H1 (cell line): ENCODE measurements at regions not wholly inside any gene's neighbourhood (a gene's known extent, or its start where the extent isn't known, plus 50 kb on each side); places are given as distances from the start of the nearest gene placed in this dataset.

ENCODE experiments used
- CTCF ChIA-PET: fragments of 300-600 bp; sonication (Branson Sonifier 250); formaldehyde crosslinking; loops from one replicate; lab custom pipeline; 2021; ENCODE audit not compliant: partially characterized antibody; lab: Charles Lee
- POLR2A ChIA-PET: fragments of 300-600 bp; sonication (Branson Sonifier 250); formaldehyde crosslinking; loops from one replicate; lab custom pipeline; 2021; ENCODE audit warnings: inconsistent platforms; ENCODE audit not compliant: partially characterized antibody; lab: Charles Lee
- DNase-seq, 2 experiments: peaks; one replicate each; pipeline versions ENCODE4 v3.0.0 to v3.0.0-alpha.2; 2010 to 2022; ENCODE audit warnings: low spot score in 2 of 2, low read depth in 1 of 2, mixed read lengths in 1 of 2
- FAIRE-seq: peaks from 2 replicates; lab custom pipeline; 2011; peaks lifted over from hg19 to GRCh38; lab: Jason Lieb, UNC
- H2AFZ ChIP-seq: 2 replicates; pipeline ENCODE4 v1.8.1; 2012; ENCODE audit warnings: low read length, inconsistent platforms
- H2AK5ac ChIP-seq: 2 replicates; pipeline ENCODE4 v1.6.1; 2013; ENCODE audit warnings: low read depth, low read length
- H2BK120ac ChIP-seq: replicated peaks from 2 replicates; pipeline ENCODE3; 2013; ENCODE audit warnings: low read depth, low read length, inconsistent platforms
- H2BK12ac ChIP-seq: 2 replicates; pipeline ENCODE4 v1.6.1; 2013; ENCODE audit warnings: low read depth, low read length
- H2BK15ac ChIP-seq: 2 replicates; pipeline ENCODE4 v1.6.1; 2013; ENCODE audit warnings: low read length
- H2BK20ac ChIP-seq: 2 replicates; pipeline ENCODE4 v1.6.1; 2013; ENCODE audit warnings: low read length
- H2BK5ac ChIP-seq: 2 replicates; pipeline ENCODE4 v1.6.1; 2013; ENCODE audit warnings: low read depth, low read length
- H3K14ac ChIP-seq: 2 replicates; pipeline ENCODE4 v1.6.1; 2013; ENCODE audit warnings: inconsistent platforms; ENCODE audit not compliant: insufficient read length
- H3K18ac ChIP-seq: 2 replicates; pipeline ENCODE4 v1.6.1; 2013; ENCODE audit warnings: low read length; ENCODE audit errors: extremely low read depth
- H3K23ac ChIP-seq: 2 replicates; pipeline ENCODE4 v1.6.1; 2013; ENCODE audit warnings: inconsistent platforms; ENCODE audit not compliant: insufficient read length
- H3K23me2 ChIP-seq: 2 replicates; pipeline ENCODE4 v1.6.1; 2013; ENCODE audit warnings: low read depth, low read length
- H3K27ac ChIP-seq: 2 replicates; pipeline ENCODE4 v1.6.1; 2011; ENCODE audit warnings: low read depth, low read length, inconsistent platforms
- H3K27me3 ChIP-seq, 4 experiments: replicated peaks in 1 of 4; 1 replicate in 1 of 4; 2 replicates in 3 of 4; pipeline versions ENCODE4 v1.6.1 to v1.8.1; 2011 to 2013; ENCODE audit warnings: low read length in 3 of 4, mild to moderate bottlenecking in 3 of 4, inconsistent platforms in 2 of 4, mixed read lengths in 2 of 4, moderate library complexity in 1 of 4; ENCODE audit not compliant: control insufficient read depth in 3 of 4, insufficient read depth in 3 of 4; ENCODE audit errors: extremely low read depth in 1 of 4
- H3K36me3 ChIP-seq, 4 experiments: 2 replicates each; pipeline versions ENCODE4 v1.6.1 to v1.8.1; 2011 to 2013; ENCODE audit warnings: mild to moderate bottlenecking in 4 of 4, low read length in 3 of 4, moderate library complexity in 2 of 4, control low read depth in 1 of 4, inconsistent platforms in 1 of 4; ENCODE audit not compliant: insufficient read depth in 4 of 4, control insufficient read depth in 2 of 4
- H3K4ac ChIP-seq: replicated peaks from 2 replicates; pipeline ENCODE3; 2013; ENCODE audit warnings: low read length, low read depth, mixed read lengths, inconsistent platforms; ENCODE audit not compliant: insufficient read length
- H3K4me1 ChIP-seq, 4 experiments: replicated peaks in 1 of 4; 1 replicate in 1 of 4; 2 replicates in 3 of 4; pipeline versions ENCODE4 v1.6.1 to v1.8.1; 2011 to 2013; ENCODE audit warnings: low read length in 3 of 4, inconsistent platforms in 2 of 4, mixed read lengths in 1 of 4; ENCODE audit not compliant: insufficient read depth in 4 of 4, control insufficient read depth in 3 of 4
- H3K4me2 ChIP-seq, 2 experiments: 2 replicates each; pipeline versions ENCODE4 v1.6.1 to v1.8.1; 2011 to 2013; ENCODE audit warnings: low read depth in 2 of 2, low read length in 2 of 2, control low read depth in 1 of 2, inconsistent platforms in 1 of 2, mild to moderate bottlenecking in 1 of 2; ENCODE audit not compliant: insufficient read depth in 1 of 2
- H3K4me3 ChIP-seq, 4 experiments: fragments of 200-600, 300-600 bp in 1 of 4; sonication (generic), shearing (Covaris generic), sonication (Bioruptor Twin) in 1 of 4; 2 replicates each; pipeline versions ENCODE4 v1.5.1 to v1.8.1; 2011 to 2016; ENCODE audit warnings: low read length in 4 of 4, low read depth in 3 of 4, control low read depth in 2 of 4, inconsistent platforms in 2 of 4, mild to moderate bottlenecking in 2 of 4, mixed read lengths in 1 of 4, moderate library complexity in 1 of 4; ENCODE audit not compliant: insufficient read depth in 2 of 4; ENCODE audit errors: extremely low read depth in 1 of 4
- H3K56ac ChIP-seq: replicated peaks from 2 replicates; pipeline ENCODE3; 2013; ENCODE audit warnings: low read depth, mild to moderate bottlenecking, mixed read lengths, low read length, inconsistent platforms; ENCODE audit not compliant: insufficient read length
- H3K79me1 ChIP-seq: 2 replicates; pipeline ENCODE4 v1.6.1; 2013; ENCODE audit warnings: low read depth, low read length, control low read depth
- H3K79me2 ChIP-seq, 2 experiments: 2 replicates each; pipeline versions ENCODE4 v1.6.1 to v1.8.1; 2012 to 2013; ENCODE audit warnings: low read length in 2 of 2, mild to moderate bottlenecking in 2 of 2, inconsistent platforms in 1 of 2; ENCODE audit not compliant: insufficient read depth in 2 of 2, control insufficient read depth in 1 of 2
- H3K9ac ChIP-seq, 4 experiments: replicated peaks in 1 of 4; 1 replicate in 1 of 4; 2 replicates in 3 of 4; pipeline versions ENCODE4 v1.6.1 to v1.8.1; 2011 to 2013; ENCODE audit warnings: low read depth in 3 of 4, low read length in 3 of 4, control low read depth in 2 of 4, mild to moderate bottlenecking in 2 of 4, moderate library complexity in 2 of 4, inconsistent platforms in 1 of 4; ENCODE audit errors: extremely low read depth in 1 of 4
- H3K9me3 ChIP-seq, 2 experiments: 2 replicates each; pipeline versions ENCODE4 v1.6.1 to v1.8.1; 2012 to 2013; ENCODE audit warnings: mild to moderate bottlenecking in 2 of 2, moderate library complexity in 2 of 2, control low read depth in 1 of 2, inconsistent platforms in 1 of 2, low read depth in 1 of 2, low read length in 1 of 2, mixed read lengths in 1 of 2; ENCODE audit not compliant: insufficient read depth in 2 of 2
- H4K20me1 ChIP-seq, 2 experiments: replicated peaks in 1 of 2; 2 replicates each; pipeline versions ENCODE3 to v1.8.1; 2011 to 2013; ENCODE audit warnings: inconsistent platforms in 2 of 2, low read length in 2 of 2, mild to moderate bottlenecking in 1 of 2; ENCODE audit not compliant: insufficient read depth in 2 of 2, control insufficient read depth in 1 of 2
- H4K5ac ChIP-seq: 2 replicates; pipeline ENCODE4 v1.6.1; 2013; ENCODE audit warnings: low read length, low read depth, mixed read lengths, inconsistent platforms; ENCODE audit not compliant: insufficient read length
- H4K8ac ChIP-seq: 2 replicates; pipeline ENCODE4 v1.8.0; 2013; ENCODE audit warnings: mild to moderate bottlenecking, moderate library complexity, low read length, inconsistent platforms; ENCODE audit not compliant: insufficient read depth; ENCODE audit errors: extremely low read depth
- H4K91ac ChIP-seq: replicated peaks from 2 replicates; pipeline ENCODE3; 2013; ENCODE audit warnings: low read length, mixed read lengths, inconsistent platforms; ENCODE audit not compliant: insufficient read length
- SIX5 ChIP-seq: IDR thresholded peaks from 2 replicates; pipeline ENCODE4 v1.6.1; 2011; ENCODE audit warnings: mild to moderate bottlenecking, low read depth, low read length
- TAF1 ChIP-seq: IDR thresholded peaks from 2 replicates; pipeline ENCODE4 v1.6.1; 2011; ENCODE audit warnings: mild to moderate bottlenecking, low read depth, low read length
- WGBS, 2 experiments: shearing (Covaris generic) in 1 of 2; methylation state at CpG; one replicate each; pipeline versions ENCODE4 v1.1.6 to v1.1.7; 2013 to 2015; ENCODE audit warnings: low lambda C conversion rate in 2 of 2, mixed read lengths in 2 of 2, inconsistent platforms in 1 of 2, low coverage in 1 of 2, missing lambda C conversion rate in 1 of 2; ENCODE audit not compliant: insufficient replicate concordance in 2 of 2, insufficient coverage in 1 of 2, insufficient read length in 1 of 2; ENCODE audit errors: extremely low coverage in 1 of 2, missing lambda C conversion rate in 1 of 2; 5-methylcytosine and 5-hydroxymethylcytosine counted together
- TF ChIP-seq, protein P1 (sequence below): IDR thresholded peaks from 2 replicates; pipeline ENCODE4 v1.6.1; 2012; ENCODE audit warnings: inconsistent platforms

DNA sequence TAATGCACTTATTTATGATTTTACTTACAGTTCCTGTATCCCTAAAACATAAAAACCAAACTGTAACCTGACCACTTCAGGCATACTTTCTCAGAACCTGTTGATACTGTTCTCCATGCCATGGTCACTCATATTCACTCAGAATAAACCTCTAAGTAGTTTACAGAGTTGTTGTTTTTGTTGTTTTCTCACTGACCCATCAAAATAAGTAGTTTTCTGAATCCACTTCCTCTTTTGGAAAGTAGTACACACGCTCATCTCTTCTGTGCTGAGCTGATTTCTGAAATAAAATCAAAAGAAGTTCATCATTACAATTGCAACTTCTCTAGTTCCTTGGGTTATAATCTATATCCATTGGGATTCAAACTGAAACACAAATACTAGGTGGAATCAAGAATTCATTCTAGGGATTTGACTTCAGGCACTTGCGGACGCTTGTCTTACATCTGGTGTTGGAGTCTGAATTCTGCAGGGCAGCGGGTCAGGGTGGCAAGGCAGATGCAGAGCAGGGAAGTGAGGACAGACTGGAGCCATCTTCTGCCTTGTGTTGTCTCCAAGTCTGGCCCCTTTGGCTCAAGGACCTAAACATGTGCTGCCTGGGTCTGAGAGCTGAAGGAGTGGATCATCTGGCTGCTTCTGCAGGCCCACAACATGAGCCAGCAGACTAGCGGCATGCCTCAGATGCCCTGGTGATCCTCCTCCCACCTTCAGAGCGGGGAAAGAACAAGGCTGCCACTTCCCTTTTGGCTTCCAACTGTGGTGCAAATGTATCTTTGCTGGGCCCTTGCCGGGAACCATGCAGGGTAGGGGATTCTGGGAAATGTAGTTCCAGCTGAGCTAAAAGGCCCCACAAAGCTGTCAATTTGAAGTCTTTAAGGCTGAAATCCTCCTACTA lies 167.9 kb upstream of the MYLIP start:
- WGBS, 2 experiments, result 54% methylated on average over 7 of the region's 7 CpGs; no CpG with 5 or more reads in 1 of the 2 experiments
- no peak overlapping the region for H3K23ac ChIP-seq
- FAIRE-seq (no peak), DNase-seq (peak; percentile 13 to 58)
- H3K4me2 ChIP-seq, result no peak overlapping the region
- POLR2A ChIA-PET, result interaction anchor here (0.8 to 1.7 kb wide), 5 partner anchors 8 to 170 kb away, joined by 3 to 6 read pairs (median 3); partner anchors contain the start of gene MYLIP
- H2BK15ac ChIP-seq, result peak overlapping the region; percentile 4; the same call in 1 of the 2 replicates
- no peak overlapping the region for H3K56ac ChIP-seq
- H4K91ac ChIP-seq, result peak overlapping the region; percentile 67
- H3K4ac ChIP-seq, result no peak overlapping the region
- H3K27me3 ChIP-seq, result no peaks in the 10 kb centered on the region
- no peaks in the 10 kb centered on the region; the same call in 1 of the 2 replicates for H3K79me1 ChIP-seq
- no peak overlapping the region for H3K27ac ChIP-seq
- H3K23me2 ChIP-seq, result no peaks in the 10 kb centered on the region; the same call in 1 of the 2 replicates
- H3K14ac ChIP-seq, result no peak overlapping the region
- no peaks in the 10 kb centered on the region; a peak in 1 of 8 replicates for H3K36me3 ChIP-seq
- TF ChIP-seq TAF1 (no peak), SIX5 (peak; percentile 63)
- TF ChIP-seq, protein P1, sequence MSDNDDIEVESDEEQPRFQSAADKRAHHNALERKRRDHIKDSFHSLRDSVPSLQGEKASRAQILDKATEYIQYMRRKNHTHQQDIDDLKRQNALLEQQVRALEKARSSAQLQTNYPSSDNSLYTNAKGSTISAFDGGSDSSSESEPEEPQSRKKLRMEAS, result peak; percentile 48
- TF ChIP-seq, all 59 proteins: peak for 2
- H3K79me2 ChIP-seq, result no peaks in the 10 kb centered on the region
- H2BK12ac ChIP-seq, result peak overlapping the region; percentile 95; the same call in 1 of the 2 replicates
- peaks cover 10 to 14% of the 10 kb centered on the region in 2 experiments for H3K9me3 ChIP-seq
- H4K20me1 ChIP-seq, result no peaks in the 10 kb centered on the region
- H2BK120ac ChIP-seq, result no peak overlapping the region
- H2BK5ac ChIP-seq, result peak overlapping the region; percentile 76; the same call in 1 of the 2 replicates
- CTCF ChIA-PET, result interaction anchor here (0.8 to 1.5 kb wide), 2 partner anchors 21 to 26 kb away, joined by 3 read pairs; no protein-coding TSS in a partner anchor
- peak overlapping the region; percentile 97 for H2AFZ ChIP-seq
- H3K9ac ChIP-seq, result no peak overlapping the region
- H3K4me1 ChIP-seq, result peaks cover 0 to 5% (median 1%) of the 10 kb centered on the region in 4 experiments; a peak in 3 of 7 replicates
- peak overlapping the region; percentile 5; the same call in 1 of the 2 replicates for H2BK20ac ChIP-seq
- H3K18ac ChIP-seq, result peak overlapping the region; percentile 27; the same call in 1 of the 2 replicates
- H3K4me3 ChIP-seq, result no peak overlapping the region
- H4K8ac ChIP-seq, result peak overlapping the region; percentile 22; the same call in 1 of the 2 replicates
- no peak overlapping the region for H2AK5ac ChIP-seq
- peak overlapping the region; percentile 3 for H4K5ac ChIP-seq
